Liver (tissue), 8 donors: ENCODE measurements at regions not wholly inside any gene's neighbourhood (a gene's known extent, or its start where the extent isn't known, plus 50 kb on each side); places are given as distances from the start of the nearest gene placed in this dataset.

Source experiments
- DNase-seq: peaks from one replicate; pipeline ENCODE4 v3.0.0-alpha.2; 2017; ENCODE audit warnings: low spot score
- H3K27ac ChIP-seq, 2 donors: one replicate each; pipeline ENCODE4 v1.7.0; 2013; ENCODE audit warnings: inconsistent platforms in 2 of 2, low read length in 2 of 2, control low read depth in 1 of 2, low read depth in 1 of 2, mild to moderate bottlenecking in 1 of 2
- H3K27me3 ChIP-seq, 4 donors: one replicate each; pipeline versions ENCODE4 v1.6.1 to v1.7.0; 2013; ENCODE audit warnings: low read length in 3 of 4, inconsistent platforms in 1 of 4, mild to moderate bottlenecking in 1 of 4, moderate library complexity in 1 of 4; ENCODE audit not compliant: control insufficient read depth in 4 of 4, insufficient read depth in 4 of 4
- H3K36me3 ChIP-seq, 4 donors: one replicate each; pipeline versions ENCODE4 v1.6.1 to v1.7.0; 2013; ENCODE audit warnings: low read length in 3 of 4, mild to moderate bottlenecking in 3 of 4, low read depth in 1 of 4, moderate library complexity in 1 of 4; ENCODE audit not compliant: control insufficient read depth in 4 of 4, insufficient read depth in 3 of 4
- H3K4me1 ChIP-seq, 4 donors: one replicate each; pipeline versions ENCODE4 v1.6.1 to v1.7.0; 2013; ENCODE audit warnings: low read length in 3 of 4, mild to moderate bottlenecking in 3 of 4, moderate library complexity in 1 of 4; ENCODE audit not compliant: control insufficient read depth in 4 of 4, insufficient read depth in 4 of 4
- H3K4me3 ChIP-seq, 3 donors: one replicate each; pipeline versions ENCODE4 v1.6.1 to v1.7.0; 2013; ENCODE audit warnings: low read length in 3 of 3, control low read depth in 1 of 3, low read depth in 1 of 3, mild to moderate bottlenecking in 1 of 3
- H3K9ac ChIP-seq, 2 donors: one replicate each; pipeline ENCODE4 v1.7.0; 2013; ENCODE audit warnings: low read length in 2 of 2, mild to moderate bottlenecking in 2 of 2, moderate library complexity in 2 of 2, control low read depth in 1 of 2, low read depth in 1 of 2
- H3K9me3 ChIP-seq, 4 donors: one replicate each; pipeline versions ENCODE4 v1.6.1 to v1.7.0; 2013; ENCODE audit warnings: low read length in 3 of 4; ENCODE audit not compliant: control insufficient read depth in 4 of 4
- EGR1 ChIP-seq, 2 donors: IDR thresholded peaks; 2 replicates each; pipeline ENCODE4 v1.6.1; 2016 to 2018; ENCODE audit warnings: antibody characterized with exemption in 2 of 2, low read depth in 2 of 2
- FOXA1 ChIP-seq: IDR thresholded peaks from 2 replicates; pipeline ENCODE4 v1.6.1; 2016; ENCODE audit warnings: antibody characterized with exemption
- FOXA2 ChIP-seq: IDR thresholded peaks from 2 replicates; pipeline ENCODE4 v1.6.1; 2016; ENCODE audit warnings: antibody characterized with exemption
- GABPA ChIP-seq, 2 donors: IDR thresholded peaks in 1 of 2; conservative IDR thresholded peaks in 1 of 2; 2 replicates each; pipeline ENCODE4 v1.6.1; 2016; ENCODE audit warnings: antibody characterized with exemption in 2 of 2, mild to moderate bottlenecking in 1 of 2, moderate library complexity in 1 of 2
- HNF4A ChIP-seq, 2 donors: conservative IDR thresholded peaks; 2 replicates each; pipeline ENCODE4 v1.6.1; 2016; ENCODE audit warnings: antibody characterized with exemption in 2 of 2, mild to moderate bottlenecking in 2 of 2
- HNF4G ChIP-seq: IDR thresholded peaks from 2 replicates; pipeline ENCODE4 v1.6.1; 2016; ENCODE audit warnings: antibody characterized with exemption
- JUND ChIP-seq, 2 donors: IDR thresholded peaks; 2 replicates each; pipeline ENCODE4 v1.6.1; 2016; ENCODE audit warnings: antibody characterized with exemption in 2 of 2
- NR2F2 ChIP-seq: IDR thresholded peaks from 2 replicates; pipeline ENCODE4 v1.6.1; 2016; ENCODE audit warnings: antibody characterized with exemption
- RAD21 ChIP-seq, 2 donors: IDR thresholded peaks; 2 replicates each; pipeline ENCODE4 v1.6.1; 2016; ENCODE audit warnings: antibody characterized with exemption in 2 of 2, mild to moderate bottlenecking in 2 of 2
- RXRA ChIP-seq, 2 donors: IDR thresholded peaks; 2 replicates each; pipeline ENCODE4 v1.6.1; 2017 to 2018; ENCODE audit warnings: antibody characterized with exemption in 2 of 2, mild to moderate bottlenecking in 1 of 2
- TAF1 ChIP-seq: conservative IDR thresholded peaks from 2 replicates; pipeline ENCODE4 v1.6.1; 2016; ENCODE audit warnings: antibody characterized with exemption, mild to moderate bottlenecking
- WGBS: extraction: QIAGEN DNeasy Blood & Tissue Kit; methylation state at CpG from one replicate; pipeline ENCODE4 v1.1.7; 2013; 5-methylcytosine and 5-hydroxymethylcytosine counted together
- TF ChIP-seq, protein P1 (sequence below): IDR thresholded peaks from 2 replicates; pipeline ENCODE4 v1.6.1; 2016; ENCODE audit warnings: antibody characterized with exemption
- TF ChIP-seq, protein P2 (sequence below): IDR thresholded peaks from 2 replicates; pipeline ENCODE4 v1.6.1; 2016; ENCODE audit warnings: antibody characterized with exemption, mild to moderate bottlenecking
- TF ChIP-seq, protein P3 (sequence below): IDR thresholded peaks from 2 replicates; pipeline ENCODE4 v1.6.1; 2016; ENCODE audit warnings: antibody characterized with exemption
- TF ChIP-seq, protein P4 (sequence below): fragments of 150-350 bp; IDR thresholded peaks from 2 replicates; pipeline ENCODE4 v1.5.1; 2017; ENCODE audit warnings: improper control_type of control experiment, low read depth, low read length; ENCODE audit not compliant: missing input control
- TF ChIP-seq, protein P5 (sequence below): IDR thresholded peaks from 2 replicates; pipeline ENCODE4 v1.6.1; 2016; ENCODE audit warnings: antibody characterized with exemption
- donor health status: healthy.
- donor health status: healthy.
- donor health status: healthy.
- donor health status: healthy.
- donor health status: healthy.

DNA sequence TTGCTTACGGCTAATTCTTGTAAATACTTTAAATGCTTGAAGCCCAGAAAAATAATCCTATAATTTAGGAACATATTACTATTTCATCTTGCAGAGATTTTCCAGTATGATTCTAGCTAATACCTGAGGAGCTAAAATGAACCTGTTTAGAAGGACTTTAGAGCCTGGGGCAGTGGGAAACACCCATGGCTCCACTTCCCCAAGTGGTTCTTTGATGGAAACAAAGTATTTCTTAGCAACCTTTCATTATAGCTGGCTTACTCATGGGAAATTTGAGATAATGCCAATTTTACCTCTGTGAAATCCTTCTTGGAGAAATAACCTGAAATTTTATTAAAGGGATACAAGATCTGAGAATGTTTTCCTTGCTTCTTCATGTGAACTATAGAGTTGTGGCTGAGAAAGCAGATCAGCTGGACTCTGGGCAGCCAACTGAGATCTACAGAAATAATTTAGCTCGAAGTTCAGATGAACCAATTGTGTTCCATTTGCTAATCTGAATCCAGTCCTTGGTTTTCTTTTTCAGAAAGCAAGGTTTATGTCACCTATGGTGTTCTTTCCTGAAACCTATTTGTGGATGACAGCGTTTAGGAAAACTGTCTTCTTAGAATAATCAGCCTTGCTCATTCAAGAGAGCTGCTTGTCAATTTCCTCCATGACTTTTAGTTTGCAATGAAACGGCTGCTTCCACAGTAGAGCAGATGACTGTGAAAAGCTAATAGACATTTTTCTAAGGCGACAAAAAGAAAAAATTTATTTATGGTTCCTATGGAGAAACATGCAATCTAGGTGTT is 141.8 kb upstream of the CPM start:
- no peaks in the 10 kb centered on the region for H3K27me3 ChIP-seq
- peaks cover 3 to 21% (median 8%) of the 10 kb centered on the region in 4 donors for H3K4me1 ChIP-seq
- no peak for DNase-seq
- H3K27ac ChIP-seq: no peak overlapping the region
- H3K4me3 ChIP-seq: no peak overlapping the region
- no peak overlapping the region for H3K9ac ChIP-seq
- no peaks in the 10 kb centered on the region for H3K9me3 ChIP-seq
- TF ChIP-seq, protein P1, sequence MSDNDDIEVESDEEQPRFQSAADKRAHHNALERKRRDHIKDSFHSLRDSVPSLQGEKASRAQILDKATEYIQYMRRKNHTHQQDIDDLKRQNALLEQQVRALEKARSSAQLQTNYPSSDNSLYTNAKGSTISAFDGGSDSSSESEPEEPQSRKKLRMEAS: no peak
- WGBS: 89% methylated on average over 5 of the region's 5 CpGs
- H3K36me3 ChIP-seq: no peaks in the 10 kb centered on the region

DNA sequence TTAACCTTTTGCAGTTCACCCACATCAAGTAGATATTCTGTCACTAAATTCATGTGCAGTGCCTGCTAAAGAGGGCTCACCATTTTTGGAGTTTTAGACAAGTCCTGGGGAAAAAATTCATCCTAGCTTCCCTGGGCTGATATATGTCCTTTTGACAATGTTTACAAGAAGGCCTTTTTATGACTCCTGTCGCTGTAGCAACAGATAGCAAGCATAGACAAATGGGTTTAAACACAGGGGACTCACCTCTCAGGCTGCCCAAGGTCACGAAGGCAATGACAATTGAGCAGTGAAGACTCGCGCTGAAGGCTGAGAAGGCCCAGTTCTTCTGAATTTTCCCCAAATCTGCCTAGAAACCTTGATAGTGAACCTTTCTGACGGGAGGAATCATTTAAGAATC is 150.7 kb upstream of the CPM start:
- no peak overlapping the region for H3K27ac ChIP-seq
- no peak overlapping the region for H3K4me3 ChIP-seq
- no peak for DNase-seq

More for the DNA sequence above, 150.7 kb upstream of the CPM start:
- Histone ChIP-seq H3K9ac (no peak overlapping the region), H3K9me3 (no peaks in the 10 kb centered on the region), H3K36me3 (no peaks in the 10 kb centered on the region), H3K4me1 (no peaks in the 10 kb centered on the region), H3K27me3 (no peaks in the 10 kb centered on the region)
- TF ChIP-seq GABPA (IDR thresholded peaks at IDR 0.05 in 1 of 2, conservative IDR thresholded peaks at IDR 0.05 in 1 of 2) (no peak), RXRA (IDR thresholded peaks at IDR 0.05) (no peak), HNF4A (conservative IDR thresholded peaks at IDR 0.05) (no peak), FOXA2 (no peak), RAD21 (IDR thresholded peaks at IDR 0.05) (no peak), FOXA1 (no peak), JUND (IDR thresholded peaks at IDR 0.05) (no peak), NR2F2 (no peak), TAF1 (no peak), HNF4G (no peak), EGR1 (IDR thresholded peaks at IDR 0.05; ENCODE audit: low read depth in 2 of 2) (no peak)
- TF ChIP-seq, protein P2, sequence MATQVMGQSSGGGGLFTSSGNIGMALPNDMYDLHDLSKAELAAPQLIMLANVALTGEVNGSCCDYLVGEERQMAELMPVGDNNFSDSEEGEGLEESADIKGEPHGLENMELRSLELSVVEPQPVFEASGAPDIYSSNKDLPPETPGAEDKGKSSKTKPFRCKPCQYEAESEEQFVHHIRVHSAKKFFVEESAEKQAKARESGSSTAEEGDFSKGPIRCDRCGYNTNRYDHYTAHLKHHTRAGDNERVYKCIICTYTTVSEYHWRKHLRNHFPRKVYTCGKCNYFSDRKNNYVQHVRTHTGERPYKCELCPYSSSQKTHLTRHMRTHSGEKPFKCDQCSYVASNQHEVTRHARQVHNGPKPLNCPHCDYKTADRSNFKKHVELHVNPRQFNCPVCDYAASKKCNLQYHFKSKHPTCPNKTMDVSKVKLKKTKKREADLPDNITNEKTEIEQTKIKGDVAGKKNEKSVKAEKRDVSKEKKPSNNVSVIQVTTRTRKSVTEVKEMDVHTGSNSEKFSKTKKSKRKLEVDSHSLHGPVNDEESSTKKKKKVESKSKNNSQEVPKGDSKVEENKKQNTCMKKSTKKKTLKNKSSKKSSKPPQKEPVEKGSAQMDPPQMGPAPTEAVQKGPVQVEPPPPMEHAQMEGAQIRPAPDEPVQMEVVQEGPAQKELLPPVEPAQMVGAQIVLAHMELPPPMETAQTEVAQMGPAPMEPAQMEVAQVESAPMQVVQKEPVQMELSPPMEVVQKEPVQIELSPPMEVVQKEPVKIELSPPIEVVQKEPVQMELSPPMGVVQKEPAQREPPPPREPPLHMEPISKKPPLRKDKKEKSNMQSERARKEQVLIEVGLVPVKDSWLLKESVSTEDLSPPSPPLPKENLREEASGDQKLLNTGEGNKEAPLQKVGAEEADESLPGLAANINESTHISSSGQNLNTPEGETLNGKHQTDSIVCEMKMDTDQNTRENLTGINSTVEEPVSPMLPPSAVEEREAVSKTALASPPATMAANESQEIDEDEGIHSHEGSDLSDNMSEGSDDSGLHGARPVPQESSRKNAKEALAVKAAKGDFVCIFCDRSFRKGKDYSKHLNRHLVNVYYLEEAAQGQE: no peak
- TF ChIP-seq, protein P3, sequence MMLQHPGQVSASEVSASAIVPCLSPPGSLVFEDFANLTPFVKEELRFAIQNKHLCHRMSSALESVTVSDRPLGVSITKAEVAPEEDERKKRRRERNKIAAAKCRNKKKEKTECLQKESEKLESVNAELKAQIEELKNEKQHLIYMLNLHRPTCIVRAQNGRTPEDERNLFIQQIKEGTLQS: no peak
- TF ChIP-seq, protein P1: no peak
- TF ChIP-seq, protein P4, sequence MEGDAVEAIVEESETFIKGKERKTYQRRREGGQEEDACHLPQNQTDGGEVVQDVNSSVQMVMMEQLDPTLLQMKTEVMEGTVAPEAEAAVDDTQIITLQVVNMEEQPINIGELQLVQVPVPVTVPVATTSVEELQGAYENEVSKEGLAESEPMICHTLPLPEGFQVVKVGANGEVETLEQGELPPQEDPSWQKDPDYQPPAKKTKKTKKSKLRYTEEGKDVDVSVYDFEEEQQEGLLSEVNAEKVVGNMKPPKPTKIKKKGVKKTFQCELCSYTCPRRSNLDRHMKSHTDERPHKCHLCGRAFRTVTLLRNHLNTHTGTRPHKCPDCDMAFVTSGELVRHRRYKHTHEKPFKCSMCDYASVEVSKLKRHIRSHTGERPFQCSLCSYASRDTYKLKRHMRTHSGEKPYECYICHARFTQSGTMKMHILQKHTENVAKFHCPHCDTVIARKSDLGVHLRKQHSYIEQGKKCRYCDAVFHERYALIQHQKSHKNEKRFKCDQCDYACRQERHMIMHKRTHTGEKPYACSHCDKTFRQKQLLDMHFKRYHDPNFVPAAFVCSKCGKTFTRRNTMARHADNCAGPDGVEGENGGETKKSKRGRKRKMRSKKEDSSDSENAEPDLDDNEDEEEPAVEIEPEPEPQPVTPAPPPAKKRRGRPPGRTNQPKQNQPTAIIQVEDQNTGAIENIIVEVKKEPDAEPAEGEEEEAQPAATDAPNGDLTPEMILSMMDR: no peak
- TF ChIP-seq, protein P5, sequence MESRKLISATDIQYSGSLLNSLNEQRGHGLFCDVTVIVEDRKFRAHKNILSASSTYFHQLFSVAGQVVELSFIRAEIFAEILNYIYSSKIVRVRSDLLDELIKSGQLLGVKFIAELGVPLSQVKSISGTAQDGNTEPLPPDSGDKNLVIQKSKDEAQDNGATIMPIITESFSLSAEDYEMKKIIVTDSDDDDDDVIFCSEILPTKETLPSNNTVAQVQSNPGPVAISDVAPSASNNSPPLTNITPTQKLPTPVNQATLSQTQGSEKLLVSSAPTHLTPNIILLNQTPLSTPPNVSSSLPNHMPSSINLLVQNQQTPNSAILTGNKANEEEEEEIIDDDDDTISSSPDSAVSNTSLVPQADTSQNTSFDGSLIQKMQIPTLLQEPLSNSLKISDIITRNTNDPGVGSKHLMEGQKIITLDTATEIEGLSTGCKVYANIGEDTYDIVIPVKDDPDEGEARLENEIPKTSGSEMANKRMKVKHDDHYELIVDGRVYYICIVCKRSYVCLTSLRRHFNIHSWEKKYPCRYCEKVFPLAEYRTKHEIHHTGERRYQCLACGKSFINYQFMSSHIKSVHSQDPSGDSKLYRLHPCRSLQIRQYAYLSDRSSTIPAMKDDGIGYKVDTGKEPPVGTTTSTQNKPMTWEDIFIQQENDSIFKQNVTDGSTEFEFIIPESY: no peak
- 78% methylated on average over 5 of the region's 5 CpGs for WGBS
